ENCODE measurements at regions not wholly inside any gene's neighbourhood (a gene's known extent, or its start where the extent isn't known, plus 50 kb on each side); places are given as distances from the start of the nearest gene placed in this dataset.

- no peak for TF ChIP-seq ZNF395 (CRISPR knock-in tag; IDR thresholded peaks at IDR 0.05)
- no peak for TF ChIP-seq IFI16 (CRISPR knock-in tag; IDR thresholded peaks at IDR 0.05)
- no peak for TF ChIP-seq CREB3L1 (IDR thresholded peaks at IDR 0.05; ENCODE audit: borderline replicate concordance, low read depth)
- TF ChIP-seq BDP1 (IDR thresholded peaks at IDR 0.05; ENCODE audit: insufficient read depth, insufficient read length) = no peak
- TF ChIP-seq ILK (tag; IDR thresholded peaks at IDR 0.05; ENCODE audit: borderline replicate concordance, low read depth) = no peak
- no peak for TF ChIP-seq KDM5B (IDR thresholded peaks at IDR 0.05; ENCODE audit: insufficient replicate concordance, low read depth, low read length)
- no peak for TF ChIP-seq GATA2 (CRISPR knock-in tag; IDR thresholded peaks at IDR 0.05)
- no peak for TF ChIP-seq BACH1 (tag; IDR thresholded peaks at IDR 0.05)
These were observed 331.2 kb downstream of the TLE4 start (continued) for GRCh38 chr9:79902825-79903600.
